PC-3 (cell line): ENCODE measurements at regions not wholly inside any gene's neighbourhood (a gene's known extent, or its start where the extent isn't known, plus 50 kb on each side); places are given as distances from the start of the nearest gene placed in this dataset.
A peak's percentile ranks its signal among the peaks of the same experiment; 100 is the strongest.

ENCODE experiments used
- ATAC-seq: fragments of 200-7000 bp; cut with Tn5 transposase; 2 replicates; pipeline ENCODE4 v1.9.1; 2020; ENCODE audit warnings: mild to moderate bottlenecking, moderate library complexity
- BruUV-seq: library from RNA; stranded (reverse); fragments of 400-500 nt; replicated peaks from 2 replicates; lab custom pipeline; 2021; lab: Mats Ljungman, UMichigan
- CTCF ChIA-PET: fragments of 300-600 bp; sonication (Branson Sonifier 250); formaldehyde crosslinking; loops from one replicate; lab custom pipeline; 2022; ENCODE audit warnings: antibody characterized with exemption; lab: Charles Lee
- POLR2A ChIA-PET: fragments of 300-600 bp; sonication (Branson Sonifier 250); formaldehyde crosslinking; loops from one replicate; lab custom pipeline; 2022; ENCODE audit warnings: antibody characterized with exemption; ENCODE audit not compliant: unreplicated experiment; lab: Charles Lee
- DNase-seq: peaks from one replicate; pipeline ENCODE4 v3.0.0-alpha.2; 2015
- H2AFZ ChIP-seq: fragments of 300-600 bp; sonication (generic); 2 replicates; pipeline ENCODE4 v1.6.0; 2016; ENCODE audit warnings: antibody characterized with exemption, low read length
- H3F3A ChIP-seq: fragments of 300-600 bp; sonication (generic); one replicate; pipeline ENCODE4 v1.6.0; 2017; ENCODE audit warnings: antibody characterized with exemption, low read length, control low read depth, mild to moderate bottlenecking; ENCODE audit not compliant: unreplicated experiment
- H3K27ac ChIP-seq: fragments of 300-600 bp; sonication (generic); 2 replicates; pipeline ENCODE4 v1.5.1; 2016; ENCODE audit warnings: mild to moderate bottlenecking, low read length
- H3K27me3 ChIP-seq: fragments of 300-600 bp; sonication (generic); 2 replicates; pipeline ENCODE4 v1.6.1; 2016; ENCODE audit warnings: low read length, mixed read lengths
- H3K36me3 ChIP-seq: fragments of 300-600 bp; sonication (generic); 2 replicates; pipeline ENCODE4 v1.6.1; 2016; ENCODE audit warnings: low read depth, mixed run types, low read length, mixed read lengths
- H3K4me1 ChIP-seq: fragments of 300-600 bp; sonication (generic); 2 replicates; pipeline ENCODE4 v1.5.1; 2016; ENCODE audit warnings: low read length; ENCODE audit not compliant: insufficient read depth
- H3K4me2 ChIP-seq: fragments of 300-600 bp; sonication (generic); 2 replicates; pipeline ENCODE4 v1.6.0; 2016; ENCODE audit warnings: low read length
- H3K4me3 ChIP-seq: fragments of 300-600 bp; sonication (generic); 2 replicates; pipeline ENCODE4 v1.5.1; 2016; ENCODE audit warnings: mild to moderate bottlenecking, low read length, mixed read lengths
- H3K79me2 ChIP-seq: fragments of 300-600 bp; sonication (generic); 2 replicates; pipeline ENCODE4 v1.6.1; 2017; ENCODE audit warnings: low read length, mixed read lengths
- H3K9ac ChIP-seq: fragments of 300-600 bp; sonication (generic); 2 replicates; pipeline ENCODE4 v1.6.0; 2016; ENCODE audit warnings: mild to moderate bottlenecking, low read length
- H3K9me2 ChIP-seq: fragments of 300-600 bp; sonication (generic); replicated peaks from 2 replicates; pipeline ENCODE4 v1.6.1; 2016; ENCODE audit warnings: mixed run types, low read length, mixed read lengths
- H3K9me3 ChIP-seq: fragments of 300-600 bp; sonication (generic); 2 replicates; pipeline ENCODE4 v1.6.1; 2016; ENCODE audit warnings: low read length, mixed read lengths
- H4K20me1 ChIP-seq: fragments of 300-600 bp; sonication (generic); 2 replicates; pipeline ENCODE4 v1.6.1; 2016; ENCODE audit warnings: low read length, mixed read lengths
- CTCF ChIP-seq: fragments of 300-600 bp; sonication (generic); conservative IDR thresholded peaks from 2 replicates; pipeline ENCODE4 v1.5.1; 2017; ENCODE audit warnings: antibody characterized with exemption, low read depth, mild to moderate bottlenecking, low read length
- EZH2 ChIP-seq: fragments of 300-600 bp; sonication (generic); IDR thresholded peaks from one replicate; pipeline ENCODE4 v1.6.1; 2017; ENCODE audit warnings: antibody characterized with exemption, mild to moderate bottlenecking, low read length; ENCODE audit not compliant: unreplicated experiment
- EZH2phosphoT487 ChIP-seq: fragments of 300-600 bp; sonication (generic); IDR thresholded peaks from 2 replicates; pipeline ENCODE4 v1.6.1; 2018; ENCODE audit warnings: mild to moderate bottlenecking, antibody characterized with exemption, low read length, borderline replicate concordance
- intact Hi-C: fragments of 100-400 bp; cut with micrococcal nuclease; formaldehyde crosslinking; loops from 2 replicates; pipeline ENCODE4 v1.9.0; 2023

GRCh38 chr4:124804041-124804440, 91.5 kb upstream of the ANKRD50 start:
- peaks cover 8% of the 10 kb centered on the region; the same call in 1 of the 2 replicates for H3K4me1 ChIP-seq
- ChIA-PET CTCF (no interaction called here), POLR2A (no interaction called here)
- BruUV-seq = no TSS peak
- no peak overlapping the region for H3K4me2 ChIP-seq
- no peaks in the 10 kb centered on the region for H4K20me1 ChIP-seq
- no peak overlapping the region for H3K9ac ChIP-seq
- no peak overlapping the region for H2AFZ ChIP-seq
- no peak for TF ChIP-seq EZH2
- no peaks in the 10 kb centered on the region for H3F3A ChIP-seq
- H3K9me3 ChIP-seq = no peaks in the 10 kb centered on the region
- no peak overlapping the region for H3K4me3 ChIP-seq
- no peaks in the 10 kb centered on the region for H3K27me3 ChIP-seq
- ATAC-seq = no peak
- H3K79me2 ChIP-seq = no peaks in the 10 kb centered on the region
- no peak for DNase-seq
- H3K9me2 ChIP-seq = no peaks in the 10 kb centered on the region
- no peak overlapping the region; the same call in 1 of the 2 replicates for H3K27ac ChIP-seq
- no peaks in the 10 kb centered on the region for H3K36me3 ChIP-seq
- intact Hi-C loops = no loop called here

GRCh38 chr4:124803641-124804040, 91.1 kb upstream of the ANKRD50 start:
- no peak overlapping the region for H3K4me2 ChIP-seq
- ATAC-seq (peak; percentile 98), DNase-seq (peak; percentile 70)
- H2AFZ ChIP-seq = no peak overlapping the region
- intact Hi-C loops = no loop called here
- CTCF ChIA-PET = no interaction called here
- POLR2A ChIA-PET = no interaction called here
- H3K27ac ChIP-seq = no peak overlapping the region; the same call in 1 of the 2 replicates
- no peak overlapping the region for H3K9ac ChIP-seq
- TF ChIP-seq CTCF (no peak), EZH2phosphoT487 (no peak), EZH2 (no peak)
- no peaks in the 10 kb centered on the region for H3K79me2 ChIP-seq
- no TSS peak for BruUV-seq
- no peaks in the 10 kb centered on the region for H3K27me3 ChIP-seq
- H4K20me1 ChIP-seq = no peaks in the 10 kb centered on the region
- H3K36me3 ChIP-seq = no peaks in the 10 kb centered on the region
- H3K9me3 ChIP-seq = no peaks in the 10 kb centered on the region
- no peaks in the 10 kb centered on the region for H3K9me2 ChIP-seq
- no peak overlapping the region for H3K4me3 ChIP-seq
- H3K4me1 ChIP-seq = peaks cover 8% of the 10 kb centered on the region; the same call in 1 of the 2 replicates
- H3F3A ChIP-seq = no peaks in the 10 kb centered on the region

GRCh38 chr4:124803026-124803425, 90.5 kb upstream of the ANKRD50 start:
- H3K9me2 ChIP-seq = no peaks in the 10 kb centered on the region
- no peak overlapping the region for H3K27ac ChIP-seq
- TF ChIP-seq EZH2phosphoT487 (no peak), CTCF (no peak), EZH2 (no peak)
- ATAC-seq (no peak), DNase-seq (no peak)
- H4K20me1 ChIP-seq = no peaks in the 10 kb centered on the region
- no peaks in the 10 kb centered on the region for H3F3A ChIP-seq
- ChIA-PET POLR2A (no interaction called here), CTCF (no interaction called here)
- H3K9ac ChIP-seq = no peak overlapping the region
- H3K4me2 ChIP-seq = no peak overlapping the region
- BruUV-seq = no TSS peak
- H3K4me1 ChIP-seq = peaks cover 8% of the 10 kb centered on the region; the same call in 1 of the 2 replicates
- H2AFZ ChIP-seq = no peak overlapping the region
- intact Hi-C loops = no loop called here
- H3K9me3 ChIP-seq = no peaks in the 10 kb centered on the region
- no peaks in the 10 kb centered on the region for H3K27me3 ChIP-seq
- no peak overlapping the region for H3K4me3 ChIP-seq
- H3K36me3 ChIP-seq = no peaks in the 10 kb centered on the region
- no peaks in the 10 kb centered on the region for H3K79me2 ChIP-seq
